IMR-90 (cell line): ENCODE measurements at regions not wholly inside any gene's neighbourhood (a gene's known extent, or its start where the extent isn't known, plus 50 kb on each side); places are given as distances from the start of the nearest gene placed in this dataset.

Source experiments
- ATAC-seq: fragments of 200-7000 bp; cut with Tn5 transposase; 2 replicates; pipeline ENCODE4 v1.9.1; 2020; ENCODE audit warnings: low read depth, mild to moderate bottlenecking, moderate library complexity
- BruUV-seq: library from RNA; stranded (reverse); fragments of 400-500 nt; replicated peaks from 2 replicates; lab custom pipeline; 2021; lab: Mats Ljungman, UMichigan
- CTCF ChIA-PET: fragments of 300-600 bp; formaldehyde crosslinking; extraction: SDS; loops from one replicate; lab custom pipeline; 2021; ENCODE audit warnings: antibody characterized with exemption; lab: Yijun Ruan, JAX
- POLR2A ChIA-PET: fragments of 300-600 bp; sonication (Branson Sonifier 250); formaldehyde crosslinking; loops from one replicate; lab custom pipeline; 2022; ENCODE audit warnings: antibody characterized with exemption; ENCODE audit not compliant: unreplicated experiment; lab: Charles Lee
- DNase-seq: peaks from one replicate; pipeline ENCODE4 v3.0.0; 2013
- H2AFZ ChIP-seq: replicated peaks from 2 replicates; pipeline ENCODE3; 2013; ENCODE audit warnings: low read length, mild to moderate bottlenecking; ENCODE audit not compliant: poor library complexity
- H2AK5ac ChIP-seq: 2 replicates; pipeline ENCODE4 v1.6.1; 2013; ENCODE audit warnings: low read depth, low read length, inconsistent platforms
- H2AK9ac ChIP-seq: replicated peaks from 2 replicates; pipeline ENCODE3; 2013; ENCODE audit warnings: mild to moderate bottlenecking, low read depth, low read length, moderate library complexity; ENCODE audit not compliant: poor library complexity
- H2BK120ac ChIP-seq: 2 replicates; pipeline ENCODE4 v1.6.1; 2013; ENCODE audit warnings: low read depth, low read length, inconsistent platforms
- H2BK15ac ChIP-seq: 3 replicates; pipeline ENCODE4 v1.6.1; 2013; ENCODE audit warnings: low read depth, low read length, inconsistent platforms
- H2BK20ac ChIP-seq: 2 replicates; pipeline ENCODE4 v1.6.1; 2013; ENCODE audit warnings: low read depth, mild to moderate bottlenecking, inconsistent platforms, low read length, moderate library complexity
- H2BK5ac ChIP-seq: 2 replicates; pipeline ENCODE4 v1.6.1; 2013; ENCODE audit warnings: mild to moderate bottlenecking, low read depth, low read length, inconsistent platforms; ENCODE audit not compliant: poor library complexity, severe bottlenecking
- H3K14ac ChIP-seq: replicated peaks from 2 replicates; pipeline ENCODE4 v1.6.1; 2013; ENCODE audit warnings: low read depth, low read length, inconsistent platforms
- H3K18ac ChIP-seq: 2 replicates; pipeline ENCODE4 v1.6.1; 2013; ENCODE audit warnings: low read depth, low read length, control low read depth
- H3K23ac ChIP-seq: 2 replicates; pipeline ENCODE4 v1.6.1; 2013; ENCODE audit warnings: low read depth, low read length, inconsistent platforms
- H3K27ac ChIP-seq: 2 replicates; pipeline ENCODE4 v1.5.1; 2013; ENCODE audit warnings: mild to moderate bottlenecking, control low read depth, low read length; ENCODE audit not compliant: insufficient read depth
- H3K27me3 ChIP-seq: 2 replicates; pipeline ENCODE4 v1.6.1; 2013; ENCODE audit warnings: low read length; ENCODE audit not compliant: control insufficient read depth, insufficient read depth
- H3K36me3 ChIP-seq: 2 replicates; pipeline ENCODE4 v1.6.1; 2013; ENCODE audit warnings: low read length, mixed read lengths; ENCODE audit not compliant: control insufficient read depth, insufficient read depth
- H3K4ac ChIP-seq: 2 replicates; pipeline ENCODE4 v1.6.1; 2013; ENCODE audit warnings: low read depth, low read length, inconsistent platforms
- H3K4me1 ChIP-seq: 2 replicates; pipeline ENCODE4 v1.6.1; 2013; ENCODE audit warnings: low read length, mixed read lengths; ENCODE audit not compliant: control insufficient read depth, insufficient read depth
- H3K4me2 ChIP-seq: 2 replicates; pipeline ENCODE4 v1.6.1; 2013; ENCODE audit warnings: low read depth, mild to moderate bottlenecking, control low read depth, low read length, moderate library complexity
- H3K4me3 ChIP-seq: 2 replicates; pipeline ENCODE4 v1.5.1; 2013; ENCODE audit warnings: low read depth, mild to moderate bottlenecking, control low read depth, low read length, moderate library complexity; ENCODE audit not compliant: insufficient read depth
- H3K56ac ChIP-seq: 2 replicates; pipeline ENCODE4 v1.6.1; 2013; ENCODE audit warnings: low read length, inconsistent platforms; ENCODE audit not compliant: insufficient read depth; ENCODE audit errors: extremely low read depth
- H3K79me1 ChIP-seq, 2 experiments: 2 replicates each; pipeline ENCODE4 v1.6.1; 2013; ENCODE audit warnings: low read length in 2 of 2, inconsistent platforms in 1 of 2, low read depth in 1 of 2
- H3K9ac ChIP-seq: 2 replicates; pipeline ENCODE4 v1.6.1; 2013; ENCODE audit warnings: low read depth, low read length, control low read depth
- H3K9me1 ChIP-seq: 2 replicates; pipeline ENCODE4 v1.6.1; 2013; ENCODE audit warnings: low read length, inconsistent platforms; ENCODE audit not compliant: insufficient read depth
- H3K9me3 ChIP-seq: 2 replicates; pipeline ENCODE4 v1.6.1; 2013; ENCODE audit warnings: low read length; ENCODE audit not compliant: control insufficient read depth, insufficient read depth
- H4K20me1 ChIP-seq: 2 replicates; pipeline ENCODE4 v1.6.1; 2013; ENCODE audit warnings: low read length, inconsistent platforms; ENCODE audit not compliant: insufficient read depth
- H4K5ac ChIP-seq: 2 replicates; pipeline ENCODE4 v1.6.1; 2013; ENCODE audit warnings: mild to moderate bottlenecking, low read depth, low read length, control low read depth
- H4K8ac ChIP-seq, 2 experiments: 2 replicates each; pipeline ENCODE4 v1.6.1; 2013; ENCODE audit warnings: low read depth in 2 of 2, low read length in 2 of 2, control low read depth in 1 of 2, inconsistent platforms in 1 of 2
- H4K91ac ChIP-seq: 2 replicates; pipeline ENCODE4 v1.6.1; 2013; ENCODE audit warnings: low read depth, low read length, inconsistent platforms; ENCODE audit not compliant: insufficient read depth
- BHLHE40 ChIP-seq: fragments of 150-350 bp; IDR thresholded peaks from 2 replicates; pipeline ENCODE4 v1.6.1; 2016; ENCODE audit warnings: mild to moderate bottlenecking, low read depth, low read length
- CHD1 ChIP-seq: IDR thresholded peaks from 2 replicates; pipeline ENCODE4 v1.6.1; 2012; ENCODE audit warnings: low read depth, low read length, improper control_type of control experiment
- FOS ChIP-seq: fragments of 150-350 bp; IDR thresholded peaks from 2 replicates; pipeline ENCODE4 v1.6.1; 2016; ENCODE audit warnings: low read depth, low read length
- MAFK ChIP-seq: IDR thresholded peaks from 2 replicates; pipeline ENCODE4 v1.6.1; 2012; ENCODE audit warnings: low read depth, low read length, improper control_type of control experiment
- MAZ ChIP-seq: IDR thresholded peaks from 2 replicates; pipeline ENCODE4 v1.6.1; 2012; ENCODE audit warnings: low read depth, mild to moderate bottlenecking, low read length, improper control_type of control experiment, moderate library complexity, borderline replicate concordance
- RFX5 ChIP-seq: IDR thresholded peaks from 2 replicates; pipeline ENCODE4 v1.8.0; 2012; ENCODE audit warnings: low read depth, mild to moderate bottlenecking, low read length, moderate library complexity
- SMC3 ChIP-seq: fragments of 150-350 bp; IDR thresholded peaks from 2 replicates; pipeline ENCODE4 v1.6.1; 2016; ENCODE audit warnings: low read depth, mild to moderate bottlenecking, antibody characterized with exemption, low read length, moderate library complexity
- dilution Hi-C: fragments of 300-500 bp; cut with HindIII; formaldehyde crosslinking; loops from one replicate; pipeline ENCODE4 v1.14.3; 2018; ENCODE audit warnings: low sequenced_read_pairs; ENCODE audit not compliant: unreplicated experiment
- in situ Hi-C: fragments of 300-500 bp; cut with MboI; formaldehyde crosslinking; loops from 3 replicates; pipeline ENCODE4 v1.14.3; 2019; ENCODE audit warnings: low sequenced_read_pairs, inconsistent platforms, mixed read lengths
- intact Hi-C: fragments of 100-400 bp; cut with micrococcal nuclease; formaldehyde crosslinking; loops from 2 replicates; pipeline ENCODE4 v1.10.0; 2022

GRCh38 chr3:110593749-110594148, 477.9 kb upstream of the NECTIN3 start:
- Histone ChIP-seq H3K18ac (no peak overlapping the region), H2AK9ac (no peak overlapping the region), H3K36me3 (no peaks in the 10 kb centered on the region), H3K4me1 (no peaks in the 10 kb centered on the region), H4K20me1 (no peaks in the 10 kb centered on the region), H3K56ac (no peak overlapping the region), H4K91ac (no peak overlapping the region), H3K4ac (no peak overlapping the region), H3K9ac (no peak overlapping the region), H3K9me1 (no peaks in the 10 kb centered on the region), H2BK5ac (no peak overlapping the region), H2AK5ac (no peak overlapping the region), H3K23ac (no peak overlapping the region), H3K9me3 (peaks cover 6% of the 10 kb centered on the region; the same call in 1 of the 2 replicates), H3K14ac (no peak overlapping the region), H3K4me2 (no peak overlapping the region), H3K27ac (no peak overlapping the region), H2BK120ac (no peak overlapping the region), H4K8ac (no peak overlapping the region), H2AFZ (no peak overlapping the region), H3K79me1 (no peaks in the 10 kb centered on the region), H3K27me3 (no peaks in the 10 kb centered on the region), H3K4me3 (no peak overlapping the region), H2BK15ac (no peak overlapping the region), H4K5ac (no peak overlapping the region), H2BK20ac (no peak overlapping the region)
- ChIA-PET POLR2A (no interaction called here), CTCF (no interaction called here)
- dilution Hi-C loops = no loop called here
- TF ChIP-seq MAZ = no peak
- TF ChIP-seq CHD1 = no peak
- no peak for TF ChIP-seq SMC3
- no peak for TF ChIP-seq MAFK
- TF ChIP-seq BHLHE40 = no peak
- TF ChIP-seq FOS = no peak
- no peak for TF ChIP-seq RFX5
- intact Hi-C loops = no loop called here
- in situ Hi-C loops = no loop called here
- DNase-seq = no peak
- no TSS peak for BruUV-seq
- ATAC-seq = no peak
